OCI-LY7 (cell line): ENCODE measurements at regions not wholly inside any gene's neighbourhood (a gene's known extent, or its start where the extent isn't known, plus 50 kb on each side); places are given as distances from the start of the nearest gene placed in this dataset.

ENCODE experiments used
- EZH2phosphoT487 ChIP-seq: fragments of 200-600 bp; sonication (generic); IDR thresholded peaks from 2 replicates; pipeline ENCODE4 v1.6.1; 2018; ENCODE audit warnings: low read depth, borderline replicate concordance, mild to moderate bottlenecking, mixed run types, antibody characterized with exemption, low read length, moderate library complexity, mixed read lengths
- TF ChIP-seq, protein P1 (sequence below): fragments of 200-600 bp; sonication (generic); conservative IDR thresholded peaks from 2 replicates; pipeline ENCODE4 v1.5.1; 2014; ENCODE audit warnings: mild to moderate bottlenecking, antibody characterized with exemption, low read length, moderate library complexity, mixed read lengths

DNA sequence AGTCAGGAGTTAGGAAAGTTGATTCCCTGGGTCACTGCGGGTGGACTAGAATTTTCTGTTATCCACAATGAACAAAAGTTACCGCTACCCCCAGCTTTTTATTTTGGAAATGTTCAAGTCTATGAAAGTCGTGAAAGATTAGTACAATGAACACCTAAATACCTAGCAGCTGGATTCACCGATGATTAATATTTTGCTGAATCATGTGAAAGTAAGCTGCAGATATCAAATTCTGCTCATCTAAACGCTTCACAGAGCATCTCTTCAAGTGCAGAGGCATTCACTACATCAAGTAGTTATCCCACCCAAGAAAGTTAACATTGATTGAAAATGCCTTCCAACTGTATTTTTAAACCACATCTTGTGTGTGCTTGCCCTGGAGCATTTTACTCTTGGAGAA lies 729.0 kb upstream of the NR2F2 start:
- TF ChIP-seq EZH2phosphoT487: no peak
- TF ChIP-seq, protein P1, sequence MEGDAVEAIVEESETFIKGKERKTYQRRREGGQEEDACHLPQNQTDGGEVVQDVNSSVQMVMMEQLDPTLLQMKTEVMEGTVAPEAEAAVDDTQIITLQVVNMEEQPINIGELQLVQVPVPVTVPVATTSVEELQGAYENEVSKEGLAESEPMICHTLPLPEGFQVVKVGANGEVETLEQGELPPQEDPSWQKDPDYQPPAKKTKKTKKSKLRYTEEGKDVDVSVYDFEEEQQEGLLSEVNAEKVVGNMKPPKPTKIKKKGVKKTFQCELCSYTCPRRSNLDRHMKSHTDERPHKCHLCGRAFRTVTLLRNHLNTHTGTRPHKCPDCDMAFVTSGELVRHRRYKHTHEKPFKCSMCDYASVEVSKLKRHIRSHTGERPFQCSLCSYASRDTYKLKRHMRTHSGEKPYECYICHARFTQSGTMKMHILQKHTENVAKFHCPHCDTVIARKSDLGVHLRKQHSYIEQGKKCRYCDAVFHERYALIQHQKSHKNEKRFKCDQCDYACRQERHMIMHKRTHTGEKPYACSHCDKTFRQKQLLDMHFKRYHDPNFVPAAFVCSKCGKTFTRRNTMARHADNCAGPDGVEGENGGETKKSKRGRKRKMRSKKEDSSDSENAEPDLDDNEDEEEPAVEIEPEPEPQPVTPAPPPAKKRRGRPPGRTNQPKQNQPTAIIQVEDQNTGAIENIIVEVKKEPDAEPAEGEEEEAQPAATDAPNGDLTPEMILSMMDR: no peak
